ENCODE measurements at regions not wholly inside any gene's neighbourhood (a gene's known extent, or its start where the extent isn't known, plus 50 kb on each side); places are given as distances from the start of the nearest gene placed in this dataset.
"Not testable (repeated sequence)": the region's sequence is repeated elsewhere in the genome, so short reads cannot be mapped to it uniquely, and the experiment has no call there.

- no peaks in the 10 kb centered on the region for H3K4me1 Mint-ChIP-seq (ENCODE audit: low read depth)
- no peak overlapping the region for H3K4me3 Mint-ChIP-seq
- no peaks in the 10 kb centered on the region for H3K27me3 Mint-ChIP-seq (ENCODE audit: insufficient read depth)
- TF ChIP-seq CTCF (IDR thresholded peaks at IDR 0.05), result no peak
- H3K9me3 Mint-ChIP-seq, result peaks cover 40% of the 10 kb centered on the region
- no peak for DNase-seq
- H3K36me3 Mint-ChIP-seq (ENCODE audit: low read depth), result no peaks in the 10 kb centered on the region; the same call in 1 of the 2 replicates
- H3K27ac Mint-ChIP-seq, result no peak overlapping the region
These were observed 675.8 kb upstream of the SLITRK6 start for GRCh38 chr13:86474971-86475370.

GRCh38 chr13:86476656-86477055 lies 677.4 kb upstream of the SLITRK6 start:
- TF ChIP-seq CTCF (IDR thresholded peaks at IDR 0.05), result no peak
- Mint-ChIP-seq H3K4me1 (ENCODE audit: low read depth) (no peaks in the 10 kb centered on the region), H3K36me3 (ENCODE audit: low read depth) (no peaks in the 10 kb centered on the region; the same call in 1 of the 2 replicates), H3K9me3 (peaks cover 34% of the 10 kb centered on the region), H3K4me3 (no peak overlapping the region), H3K27me3 (ENCODE audit: insufficient read depth) (no peaks in the 10 kb centered on the region), H3K27ac (no peak overlapping the region)
- DNase-seq, result no peak

GRCh38 chr13:86486582-86486981 lies 687.4 kb upstream of the SLITRK6 start:
- no peak for DNase-seq
- no peaks in the 10 kb centered on the region for H3K4me1 Mint-ChIP-seq (ENCODE audit: low read depth)
- H3K36me3 Mint-ChIP-seq (ENCODE audit: low read depth), result no peaks in the 10 kb centered on the region
- H3K27ac Mint-ChIP-seq, result no peak overlapping the region
- no peak overlapping the region for H3K4me3 Mint-ChIP-seq
- H3K27me3 Mint-ChIP-seq (ENCODE audit: insufficient read depth), result no peaks in the 10 kb centered on the region
- no peak for TF ChIP-seq CTCF (IDR thresholded peaks at IDR 0.05)
- peaks cover 14% of the 10 kb centered on the region for H3K9me3 Mint-ChIP-seq

- TF ChIP-seq CTCF (IDR thresholded peaks at IDR 0.05), result no peak
- no peak overlapping the region for H3K27ac Mint-ChIP-seq
These were observed 691.9 kb upstream of the SLITRK6 start for GRCh38 chr13:86491121-86491520.

GRCh38 chr13:86501931-86502330 lies 702.7 kb upstream of the SLITRK6 start:
- H3K4me1 Mint-ChIP-seq (ENCODE audit: low read depth); H3K27me3 Mint-ChIP-seq (ENCODE audit: insufficient read depth); DNase-seq; H3K9me3 Mint-ChIP-seq; H3K36me3 Mint-ChIP-seq (ENCODE audit: low read depth); H3K27ac Mint-ChIP-seq; H3K4me3 Mint-ChIP-seq: not testable (repeated sequence)

More at GRCh38 chr13:86491121-86491520, 691.9 kb upstream of the SLITRK6 start:
- Mint-ChIP-seq H3K4me1 (ENCODE audit: low read depth) (no peaks in the 10 kb centered on the region), H3K27me3 (ENCODE audit: insufficient read depth) (no peaks in the 10 kb centered on the region), H3K4me3 (no peak overlapping the region), H3K9me3 (peaks cover 5% of the 10 kb centered on the region), H3K36me3 (ENCODE audit: low read depth) (no peaks in the 10 kb centered on the region; the same call in 1 of the 2 replicates)
- DNase-seq, result no peak

GRCh38 chr13:86510792-86511191 lies 711.6 kb upstream of the SLITRK6 start:
- H3K4me3 Mint-ChIP-seq, result no peak overlapping the region
- no peak overlapping the region for H3K27ac Mint-ChIP-seq

More at GRCh38 chr13:86510792-86511191, 711.6 kb upstream of the SLITRK6 start:
- no peak for DNase-seq
- no peaks in the 10 kb centered on the region for H3K4me1 Mint-ChIP-seq (ENCODE audit: low read depth)
- no peaks in the 10 kb centered on the region for H3K27me3 Mint-ChIP-seq (ENCODE audit: insufficient read depth)
- no peak for TF ChIP-seq CTCF (IDR thresholded peaks at IDR 0.05)
- H3K36me3 Mint-ChIP-seq (ENCODE audit: low read depth), result no peaks in the 10 kb centered on the region
- peaks cover 13% of the 10 kb centered on the region for H3K9me3 Mint-ChIP-seq
